Sigmoid colon (tissue), 4 donors: ENCODE measurements at regions not wholly inside any gene's neighbourhood (a gene's known extent, or its start where the extent isn't known, plus 50 kb on each side); places are given as distances from the start of the nearest gene placed in this dataset.

ENCODE experiments used
- CTCF ChIP-seq, 4 experiments: fragments of 450-650 bp in 3 of 4; fragments of 200-600 bp in 1 of 4; IDR thresholded peaks; one replicate each; pipeline ENCODE4 v1.5.1; 2016 to 2019; ENCODE audit warnings: antibody characterized with exemption in 4 of 4, mild to moderate bottlenecking in 3 of 4, moderate library complexity in 2 of 4
- EP300 ChIP-seq, 4 donors: sonication (generic); formaldehyde crosslinking; IDR thresholded peaks; one replicate each; pipeline ENCODE4 v1.6.1; 2017; ENCODE audit warnings: antibody characterized with exemption in 4 of 4
- POLR2A ChIP-seq, 2 donors: fragments of 450-650 bp; IDR thresholded peaks; one replicate each; pipeline ENCODE4 v1.6.1; 2016; ENCODE audit warnings: antibody characterized with exemption in 2 of 2, mild to moderate bottlenecking in 2 of 2, moderate library complexity in 2 of 2
- POLR2AphosphoS5 ChIP-seq, 4 donors: sonication (generic); formaldehyde crosslinking; IDR thresholded peaks; one replicate each; pipeline ENCODE4 v1.6.1; 2017; ENCODE audit warnings: antibody characterized with exemption in 4 of 4

GRCh38 chr5:155303120-155303519, 289.6 kb downstream of the KIF4B start:
- TF ChIP-seq POLR2A (IDR thresholded peaks at IDR 0.05) (no peak), POLR2AphosphoS5 (IDR thresholded peaks at IDR 0.05) (no peak), CTCF (IDR thresholded peaks at IDR 0.05) (no peak), EP300 (IDR thresholded peaks at IDR 0.05) (no peak)
